ENCODE measurements at regions not wholly inside any gene's neighbourhood (a gene's known extent, or its start where the extent isn't known, plus 50 kb on each side); places are given as distances from the start of the nearest gene placed in this dataset.

GRCh38 chr9:79250806-79251205 lies 321.0 kb upstream of the TLE4 start:
- DNase-seq: no peak

- no peak for DNase-seq
These were observed 316.7 kb upstream of the TLE4 start for GRCh38 chr9:79254900-79255650.

- no peak for DNase-seq
These were observed 316.0 kb upstream of the TLE4 start for GRCh38 chr9:79255651-79256260.

DNA sequence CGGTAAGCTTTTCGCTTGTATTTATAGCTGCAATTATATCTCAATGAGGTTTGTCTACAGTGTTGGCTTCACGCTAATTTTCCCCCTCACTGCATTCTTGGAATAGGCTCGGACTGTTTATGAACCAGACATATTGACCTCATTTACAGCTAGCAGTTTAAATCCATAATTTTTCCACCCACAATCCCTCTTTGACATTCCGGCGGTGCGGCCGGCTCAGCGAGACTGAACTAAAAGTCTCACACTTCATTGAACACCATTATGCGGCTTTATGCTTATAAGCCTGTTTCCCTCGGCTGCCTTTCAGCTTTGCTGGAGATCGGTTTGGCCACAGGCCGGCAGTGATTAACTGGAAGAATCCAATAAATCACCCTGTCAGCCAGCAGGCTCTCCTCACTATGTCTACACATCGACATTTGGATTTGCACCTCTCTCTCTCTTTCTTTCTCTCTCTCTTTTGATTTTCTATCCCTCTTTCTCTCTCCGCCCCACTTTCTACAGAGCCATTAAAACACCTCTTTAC lies 315.0 kb upstream of the TLE4 start:
- peak; percentile 94 for DNase-seq

DNA sequence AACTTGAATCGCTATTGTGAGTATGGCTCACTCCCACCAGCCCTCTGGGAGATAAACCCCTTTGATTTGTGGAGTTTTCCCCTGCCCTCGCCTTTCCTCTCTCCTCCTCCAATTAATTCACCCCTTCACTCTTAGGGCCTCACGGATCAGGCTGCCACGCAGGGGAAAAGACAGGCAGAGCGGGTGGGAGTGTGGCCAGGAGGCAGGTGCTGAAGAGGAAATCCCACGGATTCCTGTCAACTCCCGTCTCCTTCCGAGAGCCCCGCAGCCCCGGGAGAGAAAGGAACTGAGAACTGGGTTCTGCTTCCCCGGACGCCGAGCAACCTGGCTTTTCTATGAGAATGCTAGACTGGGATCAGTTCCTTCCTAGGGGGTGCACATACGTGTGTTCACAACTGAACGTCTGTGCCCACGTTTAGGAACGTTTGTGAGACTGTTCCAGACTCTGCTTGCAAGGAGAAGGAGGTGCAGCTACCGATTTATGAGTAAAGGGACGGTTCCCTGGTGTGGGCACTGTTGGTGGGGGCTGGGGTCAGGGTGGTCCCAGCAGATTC lies 314.5 kb upstream of the TLE4 start:
- no peak for DNase-seq

DNA sequence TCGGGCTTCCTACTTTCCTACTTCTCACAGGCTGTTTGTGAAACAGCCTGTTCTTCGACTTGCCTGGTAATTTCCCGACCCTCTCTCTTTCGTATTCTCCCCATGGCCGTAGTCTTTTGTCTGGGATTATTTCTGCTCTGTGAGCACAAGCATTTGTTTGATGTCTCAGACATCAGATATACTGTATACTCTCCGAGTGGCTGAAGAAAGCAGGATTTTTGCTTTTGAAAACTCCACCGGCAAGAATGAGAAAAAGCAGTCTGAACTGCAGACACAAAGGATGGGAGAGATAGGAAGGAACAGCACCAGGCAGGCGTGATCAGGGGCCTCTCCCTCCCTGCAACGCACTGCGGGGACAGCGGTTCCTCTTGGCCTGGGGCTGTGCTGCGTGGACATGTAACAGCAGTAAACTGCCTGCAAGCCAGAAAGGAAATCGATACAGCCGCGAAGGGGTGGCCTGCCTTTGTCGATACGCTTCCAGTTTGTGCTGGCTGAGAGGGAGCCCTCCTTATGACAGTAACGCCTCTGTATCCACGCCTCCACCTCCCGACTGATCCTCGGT lies 313.9 kb upstream of the TLE4 start:
- no peak for DNase-seq

DNA sequence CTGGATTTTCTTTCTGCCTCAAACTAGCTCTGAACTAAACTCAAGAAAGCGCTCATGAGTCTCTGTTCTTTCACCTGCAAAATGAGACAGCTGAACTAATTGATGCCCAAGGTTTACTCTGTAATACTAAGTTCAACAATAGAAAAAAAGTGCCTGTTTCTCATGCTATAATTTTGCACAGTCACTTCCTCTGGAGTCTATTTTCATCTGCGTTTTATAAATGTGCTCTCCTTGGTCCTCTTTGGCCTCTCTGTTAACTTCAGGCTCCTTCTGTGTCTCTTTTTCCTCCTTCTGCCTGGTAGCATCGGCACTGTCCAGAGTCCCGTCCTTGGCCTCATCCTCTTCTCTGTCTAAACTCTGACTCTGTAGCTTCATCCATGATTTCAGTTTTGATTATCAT lies 311.9 kb upstream of the TLE4 start:
- DNase-seq: no peak

DNA sequence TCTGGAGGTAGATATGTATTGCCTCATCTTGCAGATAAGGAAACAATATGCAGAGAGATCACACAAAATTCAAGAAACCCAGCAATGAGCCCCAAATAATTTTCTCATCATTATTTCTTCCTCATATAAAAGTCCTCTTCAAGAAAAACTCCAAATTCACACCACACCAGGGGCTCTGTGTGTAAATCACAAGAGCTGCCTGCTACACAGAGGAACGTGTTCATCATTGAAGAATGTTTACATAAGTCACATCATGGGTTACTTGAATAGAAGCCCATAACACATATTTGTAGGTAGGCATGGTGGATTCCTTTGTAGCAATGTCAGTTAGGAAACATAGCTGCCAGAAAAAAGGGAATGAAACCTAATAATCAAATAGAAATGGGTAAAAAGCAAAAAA lies 308.1 kb upstream of the TLE4 start:
- no peak for DNase-seq

DNA sequence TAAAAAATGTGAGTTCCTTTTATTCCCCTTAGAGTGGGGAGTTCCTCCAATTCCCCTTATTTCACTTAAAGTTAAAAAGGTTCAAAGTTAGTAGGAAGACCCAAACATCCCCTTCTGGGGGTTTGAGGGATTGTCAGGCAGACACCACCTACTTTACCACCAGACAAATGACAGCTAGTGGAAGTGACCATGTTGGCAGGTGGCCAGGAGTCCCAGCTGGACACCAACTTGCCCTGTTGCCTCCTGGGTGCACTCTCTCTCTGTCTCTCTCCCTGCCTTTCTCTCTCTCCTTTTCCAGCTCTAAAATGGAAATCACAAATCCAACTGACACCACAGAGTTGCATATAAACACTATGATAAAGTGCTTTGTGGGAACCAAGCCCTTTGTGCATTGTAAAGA lies 307.7 kb upstream of the TLE4 start:
- peak; percentile 81 for DNase-seq

- DNase-seq: peak; percentile 96
These were observed 307.0 kb upstream of the TLE4 start for GRCh38 chr9:79264511-79265355.

DNA sequence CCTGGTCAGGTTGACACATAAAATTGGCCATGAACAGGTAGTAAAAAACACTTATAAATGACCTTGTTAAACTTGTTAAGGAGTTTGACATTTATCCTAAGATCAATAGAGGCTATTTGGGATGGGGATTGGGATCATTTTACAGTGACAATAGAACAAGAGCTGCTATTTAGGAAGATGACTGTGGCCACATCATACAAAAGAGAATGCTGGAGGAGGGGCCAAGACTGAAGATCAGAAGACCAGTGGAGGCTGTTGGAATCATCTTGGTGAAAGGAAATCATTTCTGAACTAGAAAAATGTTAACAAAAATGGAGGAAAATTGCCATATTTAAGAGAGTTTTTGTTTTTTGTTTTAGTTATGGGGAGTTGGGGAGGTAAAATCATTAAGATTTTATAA lies 304.8 kb upstream of the TLE4 start:
- no peak for DNase-seq

DNA sequence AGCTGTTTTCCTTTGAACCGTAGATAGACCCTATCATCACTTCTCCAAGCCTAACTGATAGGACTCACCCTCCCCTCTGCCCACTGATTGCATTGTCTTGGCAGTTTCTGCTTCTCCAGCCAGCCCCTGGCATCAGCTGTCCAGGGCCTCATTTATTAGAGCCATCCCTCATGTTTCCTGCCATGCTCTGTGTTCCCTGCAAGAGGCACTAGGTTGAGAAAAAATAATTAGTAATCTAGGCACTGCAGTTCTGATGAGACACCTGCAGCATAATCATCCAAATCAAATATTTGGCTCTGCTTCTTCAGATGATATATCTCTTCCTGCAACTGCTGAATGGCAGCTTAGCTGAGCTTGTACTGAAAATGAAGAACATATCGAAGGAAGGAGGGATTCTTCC lies 303.0 kb upstream of the TLE4 start:
- DNase-seq: peak; percentile 80

GRCh38 chr9:79273311-79273710 lies 298.5 kb upstream of the TLE4 start:
- no peak for DNase-seq

DNA sequence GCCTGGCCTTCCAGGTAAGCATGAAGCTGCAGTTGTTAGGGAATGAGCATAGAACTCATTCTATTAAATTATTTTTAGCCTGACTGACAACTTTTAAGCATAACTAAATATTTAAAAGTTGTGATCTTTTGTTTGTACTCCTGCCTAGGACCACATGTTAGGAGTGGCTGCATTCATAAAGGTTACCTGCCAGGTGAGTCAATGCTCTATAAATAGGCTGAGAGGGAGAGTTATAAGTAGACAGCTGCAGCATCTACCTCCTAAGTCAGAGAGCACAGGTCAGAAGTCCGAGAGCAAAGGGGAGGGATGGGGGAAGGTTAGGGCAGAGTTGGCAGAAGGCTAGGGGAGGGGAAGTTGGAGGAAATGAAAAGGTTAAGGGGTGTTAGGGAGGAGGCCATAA lies 292.4 kb upstream of the TLE4 start:
- no peak for DNase-seq

- DNase-seq: no peak
These were observed 291.1 kb upstream of the TLE4 start for GRCh38 chr9:79280691-79281090.

- DNase-seq: no peak
These were observed 287.7 kb upstream of the TLE4 start for GRCh38 chr9:79284081-79284480.

DNA sequence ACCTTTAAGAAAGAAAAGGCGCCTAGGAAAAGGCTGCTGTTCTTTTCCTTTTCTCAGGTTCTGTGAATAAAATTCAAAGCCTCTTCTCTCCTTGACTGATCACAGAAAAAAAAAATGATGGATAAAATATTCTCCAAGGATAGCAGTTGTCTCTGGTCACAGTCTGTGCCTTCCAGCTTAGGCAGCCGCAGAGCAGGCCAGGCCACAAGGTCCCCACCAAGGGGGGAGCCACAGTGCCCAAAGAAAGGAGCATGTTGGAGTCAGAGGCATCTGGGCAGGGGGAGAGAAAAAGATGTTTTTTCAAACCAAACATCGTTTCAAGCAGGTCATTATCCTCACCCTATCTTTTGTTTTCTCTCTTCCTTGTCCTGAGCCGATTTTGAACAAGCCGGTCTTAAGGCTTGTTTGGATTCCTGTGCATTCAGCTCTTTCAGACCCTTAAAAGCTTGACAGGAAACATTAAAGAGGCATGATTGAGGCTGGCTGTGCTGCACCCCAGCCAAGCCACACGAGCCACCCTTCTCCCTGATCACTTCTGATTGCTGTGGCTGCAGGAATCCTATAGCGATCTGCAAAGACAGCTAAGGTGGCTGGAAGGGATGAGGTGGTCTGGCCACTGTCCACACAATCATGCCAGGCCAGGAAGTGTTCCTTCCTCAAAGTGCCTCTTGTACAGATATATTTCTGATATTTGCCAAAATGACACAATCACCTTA lies 284.6 kb upstream of the TLE4 start:
- DNase-seq: no peak

DNA sequence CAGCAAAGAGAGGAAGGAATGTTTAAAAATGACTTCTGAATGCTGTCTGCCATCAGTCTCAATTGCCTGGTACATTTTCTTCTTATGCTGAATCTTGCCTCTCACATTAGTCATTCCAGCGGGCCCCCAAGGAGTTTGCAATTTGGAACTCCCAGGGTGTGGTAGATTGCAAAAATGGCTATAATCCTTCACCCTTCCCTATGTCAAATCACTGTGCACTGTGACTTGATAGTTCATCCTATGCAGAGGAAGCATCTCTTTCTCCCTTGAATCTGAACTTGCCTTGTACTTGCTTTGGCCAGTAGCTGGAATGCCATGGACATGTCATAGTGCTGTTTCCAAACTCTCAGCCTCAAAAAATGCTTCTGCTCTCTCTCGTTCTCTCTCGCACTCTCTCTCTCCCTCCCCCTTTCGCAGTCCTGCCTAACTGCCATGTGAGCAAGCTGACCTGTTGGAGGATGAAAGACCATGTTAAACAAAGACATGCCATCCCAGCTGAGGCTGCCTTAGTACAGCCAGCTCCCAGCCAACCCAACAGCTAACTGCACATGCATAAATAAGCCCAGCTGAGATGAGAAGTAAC lies 284.0 kb upstream of the TLE4 start:
- no peak for DNase-seq

DNA sequence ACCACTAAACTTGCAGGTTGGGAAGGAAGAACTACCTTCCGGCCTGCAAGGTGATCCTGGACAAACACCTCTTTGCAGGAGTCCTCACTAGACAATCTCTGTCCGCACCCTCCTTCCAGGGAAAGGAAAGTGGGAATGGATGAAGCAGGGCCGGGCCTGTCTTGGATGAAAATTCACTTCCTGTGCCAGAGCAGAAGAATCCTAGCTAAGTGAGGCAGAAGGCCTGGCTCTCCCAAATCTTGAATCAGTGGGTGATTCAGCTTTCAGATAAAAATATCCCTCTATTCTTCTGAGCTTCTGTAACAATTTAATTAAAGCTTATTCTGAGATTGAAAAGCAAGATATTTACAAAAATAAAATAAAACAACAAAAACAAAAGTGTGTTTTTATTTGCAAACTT lies 281.9 kb upstream of the TLE4 start:
- DNase-seq: no peak

GRCh38 chr9:79292731-79293280 lies 279.0 kb upstream of the TLE4 start:
- DNase-seq: no peak

GRCh38 chr9:79300068-79300467 lies 271.7 kb upstream of the TLE4 start:
- DNase-seq: peak; percentile 26

- no peak for DNase-seq
These were observed 270.7 kb upstream of the TLE4 start for GRCh38 chr9:79301085-79301484.
